Activated CD8-positive, alpha-beta memory T cell treated with anti-CD3 and anti-CD28 coated beads, Interleukin-2, amount 10 ng/mL, durations not matched to agents 7 days and 5 days (primary cell): ENCODE measurements at regions not wholly inside any gene's neighbourhood (a gene's known extent, or its start where the extent isn't known, plus 50 kb on each side); places are given as distances from the start of the nearest gene placed in this dataset.

Experiments used
- ATAC-seq: fragments of 150-1000 bp; cut with Tn5 transposase; one replicate; pipeline ENCODE4 v1.10.0; 2021; ENCODE audit warnings: moderate library complexity
- CTCF ChIA-PET: fragments of 350-600 bp; sonication (Branson Sonifier 250); formaldehyde crosslinking; loops from one replicate; lab custom pipeline; 2021; ENCODE audit warnings: antibody characterized with exemption; lab: Charles Lee
- DNase-seq: peaks from one replicate; pipeline ENCODE4 v3.0.0-alpha.2; 2020
- H3K27ac Mint-ChIP-seq: one replicate; pipeline ENCODE4 v1.8.0; 2021; ENCODE audit warnings: mild to moderate bottlenecking, mixed read lengths
- H3K27me3 Mint-ChIP-seq: one replicate; pipeline ENCODE4 v1.8.0; 2021; ENCODE audit warnings: mixed read lengths
- H3K36me3 Mint-ChIP-seq: one replicate; pipeline ENCODE4 v1.8.0; 2021; ENCODE audit warnings: mild to moderate bottlenecking, mixed read lengths
- H3K4me1 Mint-ChIP-seq: one replicate; pipeline ENCODE4 v1.8.0; 2021; ENCODE audit warnings: mixed read lengths
- H3K4me3 Mint-ChIP-seq: one replicate; pipeline ENCODE4 v1.8.0; 2021; ENCODE audit warnings: mild to moderate bottlenecking, moderate library complexity, mixed read lengths
- H3K9me3 Mint-ChIP-seq: one replicate; pipeline ENCODE4 v1.8.0; 2022; ENCODE audit warnings: low read depth, mixed read lengths

DNA sequence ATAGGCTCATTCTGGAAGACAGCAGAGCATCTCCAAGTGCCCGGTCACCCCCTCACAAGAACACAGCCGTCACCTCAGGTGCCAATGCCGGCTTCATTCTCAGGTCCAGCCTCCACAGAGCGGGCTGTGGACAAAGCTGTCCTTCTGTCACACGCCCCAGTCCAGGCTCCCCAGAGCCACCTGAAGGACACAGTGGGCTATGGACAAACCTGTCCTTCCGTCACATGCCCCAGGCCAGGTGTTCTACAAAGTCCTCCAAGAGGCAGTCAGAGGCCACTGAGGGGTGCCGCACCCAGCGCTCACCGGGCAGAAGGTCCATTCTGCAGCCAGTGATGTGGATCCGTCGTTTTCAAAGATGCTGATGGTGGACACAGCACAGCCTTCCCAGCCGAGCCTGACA is 173.2 kb upstream of the PPP2R2D start:
- H3K4me1 Mint-ChIP-seq = no peaks in the 10 kb centered on the region
- no peak for ATAC-seq
- DNase-seq = peak; percentile 23
- no peak overlapping the region for H3K4me3 Mint-ChIP-seq
- CTCF ChIA-PET = no interaction called here
- no peaks in the 10 kb centered on the region for H3K36me3 Mint-ChIP-seq
- H3K27ac Mint-ChIP-seq = no peak overlapping the region
- H3K9me3 Mint-ChIP-seq = peaks cover 3% of the 10 kb centered on the region
- H3K27me3 Mint-ChIP-seq = no peaks in the 10 kb centered on the region

DNA sequence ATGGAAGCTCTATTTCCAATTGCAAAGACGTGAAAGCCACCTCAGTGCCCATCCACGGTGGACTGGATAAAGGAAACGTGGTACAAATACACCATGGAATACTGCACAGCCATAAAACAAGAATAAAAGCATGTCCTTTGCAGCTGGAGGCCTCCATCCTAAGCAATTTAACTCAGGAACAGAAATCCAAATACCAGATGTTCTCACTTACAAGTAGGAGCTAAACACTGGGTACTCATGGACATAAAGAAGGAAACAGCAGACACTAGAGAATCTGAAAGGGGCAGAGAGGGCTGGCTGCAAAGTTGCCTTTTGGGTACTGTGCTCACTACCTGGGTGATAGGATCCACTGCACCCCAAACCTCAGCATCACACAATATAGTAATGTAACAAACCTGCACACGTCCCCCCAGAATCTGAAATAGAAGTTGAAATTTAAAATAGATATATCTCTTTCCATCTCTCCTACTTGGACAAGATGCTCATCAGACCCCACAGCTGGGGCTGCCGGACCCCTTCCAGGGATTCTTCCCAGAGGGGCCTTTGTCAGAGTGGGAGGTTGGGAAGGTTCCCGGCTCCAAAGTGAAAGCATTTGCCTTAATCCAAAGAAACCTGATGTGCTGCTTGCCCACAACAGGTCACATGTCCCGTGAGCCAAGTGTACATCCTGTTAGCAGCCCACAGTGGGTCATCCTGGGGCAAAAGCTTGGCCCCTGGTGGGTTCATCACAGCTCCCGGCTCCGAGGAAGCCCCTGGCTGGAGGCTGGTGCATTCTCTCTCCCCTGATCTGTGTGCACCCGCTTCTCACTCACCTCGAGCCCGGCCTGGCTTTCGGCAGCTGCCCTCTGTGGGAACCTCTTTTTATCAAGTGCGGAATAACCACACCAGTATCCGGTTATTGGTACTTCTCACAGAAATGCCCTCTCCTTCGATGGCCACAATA is 172.3 kb upstream of the PPP2R2D start:
- CTCF ChIA-PET = no interaction called here
- H3K4me3 Mint-ChIP-seq = no peak overlapping the region
- peaks cover 3% of the 10 kb centered on the region for H3K9me3 Mint-ChIP-seq
- DNase-seq = peak; percentile 22
- no peak for ATAC-seq
- no peaks in the 10 kb centered on the region for H3K4me1 Mint-ChIP-seq
- H3K27me3 Mint-ChIP-seq = no peaks in the 10 kb centered on the region
- no peak overlapping the region for H3K27ac Mint-ChIP-seq
- no peaks in the 10 kb centered on the region for H3K36me3 Mint-ChIP-seq

DNA sequence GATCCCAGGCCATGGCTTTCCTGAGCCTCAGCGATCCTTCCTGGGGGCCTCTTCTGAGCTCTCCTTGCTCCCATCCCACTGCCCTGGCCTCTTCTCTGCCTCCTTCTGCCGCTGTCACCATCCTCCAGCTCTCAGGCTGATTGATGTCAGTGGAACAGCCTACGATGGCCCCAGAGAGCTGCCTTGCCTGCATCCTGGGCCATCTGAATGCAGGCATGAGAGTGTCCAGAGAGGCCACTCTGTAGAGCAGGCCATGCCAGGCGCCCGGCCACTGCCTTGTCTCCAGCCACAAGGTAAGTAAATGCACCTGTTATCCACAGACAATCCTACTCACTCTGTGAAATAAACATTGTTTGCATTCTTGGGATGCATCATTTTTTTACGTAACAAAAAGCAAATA is 171.4 kb upstream of the PPP2R2D start:
- H3K9me3 Mint-ChIP-seq = peaks cover 3% of the 10 kb centered on the region
- CTCF ChIA-PET = no interaction called here
- no peaks in the 10 kb centered on the region for H3K36me3 Mint-ChIP-seq
- DNase-seq = peak; percentile 5
- H3K4me3 Mint-ChIP-seq = no peak overlapping the region
- no peak overlapping the region for H3K27ac Mint-ChIP-seq
- no peaks in the 10 kb centered on the region for H3K27me3 Mint-ChIP-seq
- H3K4me1 Mint-ChIP-seq = no peaks in the 10 kb centered on the region
- no peak for ATAC-seq

DNA sequence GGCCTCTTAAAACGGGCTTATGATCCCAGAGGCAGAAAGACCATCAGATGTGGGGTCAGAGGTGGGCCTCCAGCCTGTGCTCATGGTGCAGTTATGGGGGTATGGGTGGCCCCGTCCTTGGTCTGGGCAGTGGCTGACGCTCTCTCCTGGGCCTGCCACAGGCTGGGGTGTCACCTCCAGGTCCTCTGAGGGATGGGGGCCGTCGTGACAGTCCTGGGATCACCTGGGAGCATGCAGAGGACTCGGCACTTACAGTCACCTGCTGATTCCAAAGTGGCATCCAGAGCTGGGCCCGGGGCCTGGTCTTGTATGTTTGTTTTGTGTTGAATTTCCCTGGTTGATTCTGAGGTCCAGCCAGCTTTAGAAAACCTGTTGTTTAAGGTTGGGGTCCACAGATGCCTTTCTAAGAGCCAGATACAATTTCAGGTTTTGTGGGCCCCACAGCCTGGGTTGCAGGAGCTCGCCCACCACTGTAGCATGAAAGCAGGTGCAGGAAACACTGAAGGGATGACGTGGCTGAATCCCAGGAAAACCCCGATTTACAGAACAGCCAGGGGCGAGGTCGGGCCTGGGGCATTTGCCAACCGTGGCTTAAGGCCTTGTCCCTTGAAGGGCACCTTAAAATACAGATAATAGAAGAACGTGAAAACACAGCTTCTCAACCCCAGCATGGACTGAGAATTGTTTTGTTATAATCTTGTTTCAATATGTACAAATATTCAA is 170.7 kb upstream of the PPP2R2D start:
- CTCF ChIA-PET = no interaction called here
- Mint-ChIP-seq H3K27ac (no peak overlapping the region), H3K36me3 (no peaks in the 10 kb centered on the region), H3K9me3 (peaks cover 3% of the 10 kb centered on the region), H3K4me3 (no peak overlapping the region), H3K4me1 (no peaks in the 10 kb centered on the region), H3K27me3 (no peaks in the 10 kb centered on the region)
- ATAC-seq (no peak), DNase-seq (peak; percentile 35)

DNA sequence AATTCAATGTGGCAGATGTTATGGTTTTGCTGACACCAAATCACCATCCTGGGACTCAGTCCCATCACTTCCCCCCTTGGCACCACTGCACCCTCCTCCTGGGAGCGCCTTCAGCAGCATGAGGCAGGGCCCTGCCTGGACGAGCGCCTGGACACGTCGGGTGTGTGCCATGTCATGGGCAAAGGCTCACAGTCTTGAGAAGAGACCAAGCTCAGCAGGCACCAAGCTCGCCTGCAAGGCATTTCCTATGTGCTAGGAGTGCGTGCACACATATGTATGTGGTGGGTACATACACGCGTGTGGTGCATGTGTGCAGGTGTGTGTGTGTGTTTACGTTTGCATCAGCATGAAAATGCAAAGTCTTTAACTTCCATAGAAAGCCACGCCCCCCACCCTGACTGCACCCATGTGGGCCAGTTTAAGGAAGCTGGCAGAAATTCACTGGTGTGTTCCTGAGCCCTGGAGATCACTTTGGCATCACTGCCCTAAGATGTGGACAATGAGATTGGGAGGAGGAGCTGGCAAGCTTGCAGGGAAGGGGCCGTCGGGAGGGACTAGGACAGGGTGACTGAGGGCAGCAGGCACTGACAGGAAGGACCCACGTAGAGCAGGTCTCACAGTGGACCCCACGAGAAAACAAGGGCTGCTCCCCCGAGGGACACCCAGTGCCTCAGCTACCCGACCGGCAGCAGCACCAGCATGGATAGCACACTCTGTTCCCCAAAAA is 169.9 kb upstream of the PPP2R2D start:
- Mint-ChIP-seq H3K4me3 (no peak overlapping the region), H3K36me3 (no peaks in the 10 kb centered on the region), H3K4me1 (no peaks in the 10 kb centered on the region), H3K27ac (no peak overlapping the region), H3K27me3 (no peaks in the 10 kb centered on the region), H3K9me3 (peaks cover 3% of the 10 kb centered on the region)
- ATAC-seq (no peak), DNase-seq (peak; percentile 34)
- CTCF ChIA-PET = no interaction called here

DNA sequence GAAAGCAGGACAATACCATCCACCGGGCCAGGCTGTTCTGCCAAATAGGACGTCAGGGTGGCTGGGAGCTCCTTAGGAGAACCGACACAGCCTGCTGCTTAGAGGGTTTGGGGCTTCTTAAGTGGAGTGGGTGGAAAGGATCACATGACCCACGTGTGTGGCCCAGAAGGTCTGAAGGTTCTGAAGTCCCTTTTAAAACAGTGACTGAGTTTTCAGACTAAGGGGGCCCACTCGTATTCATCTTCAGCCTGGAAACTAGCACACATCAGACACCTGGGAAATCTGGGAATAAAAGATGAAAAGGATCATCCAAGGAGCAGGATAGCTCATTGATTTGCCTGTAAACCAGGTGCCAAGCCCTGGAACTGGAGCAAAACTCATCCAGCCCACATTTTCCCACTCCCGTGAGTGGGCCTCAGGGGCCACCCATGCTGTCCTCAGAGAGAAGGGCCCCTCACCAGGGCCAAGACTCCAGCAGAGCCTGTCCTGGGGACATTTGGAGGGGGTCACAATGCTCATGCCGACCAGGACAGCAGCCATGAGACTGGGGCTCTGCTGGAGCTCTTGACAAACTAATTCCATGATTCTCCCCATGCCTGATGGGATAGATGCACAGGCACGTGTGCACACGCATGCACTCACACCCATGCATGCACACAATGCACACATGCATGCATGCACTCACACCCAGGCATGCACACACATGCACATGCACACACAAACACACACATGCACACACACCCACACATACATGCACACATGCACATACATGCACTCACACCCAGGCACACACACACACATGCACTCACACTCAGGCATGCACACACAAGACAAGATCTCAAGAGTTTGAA is 168.8 kb upstream of the PPP2R2D start:
- Mint-ChIP-seq H3K4me1 (no peaks in the 10 kb centered on the region), H3K9me3 (peaks cover 3% of the 10 kb centered on the region), H3K27ac (no peak overlapping the region), H3K4me3 (no peak overlapping the region), H3K27me3 (no peaks in the 10 kb centered on the region), H3K36me3 (no peaks in the 10 kb centered on the region)
- CTCF ChIA-PET = no interaction called here
- ATAC-seq = no peak
- DNase-seq = peak; percentile 28

DNA sequence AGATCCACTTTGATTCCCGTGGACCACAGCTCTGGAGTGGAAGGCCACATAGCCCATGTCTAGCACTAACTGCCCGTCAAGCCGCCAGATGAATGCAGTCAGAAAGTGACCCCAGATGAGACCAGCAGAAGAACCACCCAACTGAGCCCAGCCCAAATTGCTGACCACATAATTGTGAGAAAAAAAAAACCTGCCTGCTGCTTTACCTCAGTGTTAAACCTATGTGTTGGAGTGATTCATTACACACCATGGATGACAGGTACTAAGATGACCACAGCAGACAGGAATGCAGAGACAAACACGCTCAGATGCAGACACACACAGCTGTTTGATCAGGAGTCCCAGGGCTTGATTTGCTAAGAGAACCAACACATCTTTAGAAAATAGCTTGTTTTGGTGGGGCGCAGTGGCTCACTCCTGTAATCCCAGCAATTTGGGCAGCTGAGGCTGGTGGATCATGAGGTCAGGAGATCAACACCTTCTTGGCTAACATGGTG is 168.1 kb upstream of the PPP2R2D start:
- no peaks in the 10 kb centered on the region for H3K27me3 Mint-ChIP-seq
- CTCF ChIA-PET = no interaction called here
- no peak overlapping the region for H3K27ac Mint-ChIP-seq
- ATAC-seq = no peak
- H3K36me3 Mint-ChIP-seq = no peaks in the 10 kb centered on the region
- peak; percentile 23 for DNase-seq
- no peak overlapping the region for H3K4me3 Mint-ChIP-seq
- no peaks in the 10 kb centered on the region for H3K4me1 Mint-ChIP-seq
- H3K9me3 Mint-ChIP-seq = peaks cover 3% of the 10 kb centered on the region

DNA sequence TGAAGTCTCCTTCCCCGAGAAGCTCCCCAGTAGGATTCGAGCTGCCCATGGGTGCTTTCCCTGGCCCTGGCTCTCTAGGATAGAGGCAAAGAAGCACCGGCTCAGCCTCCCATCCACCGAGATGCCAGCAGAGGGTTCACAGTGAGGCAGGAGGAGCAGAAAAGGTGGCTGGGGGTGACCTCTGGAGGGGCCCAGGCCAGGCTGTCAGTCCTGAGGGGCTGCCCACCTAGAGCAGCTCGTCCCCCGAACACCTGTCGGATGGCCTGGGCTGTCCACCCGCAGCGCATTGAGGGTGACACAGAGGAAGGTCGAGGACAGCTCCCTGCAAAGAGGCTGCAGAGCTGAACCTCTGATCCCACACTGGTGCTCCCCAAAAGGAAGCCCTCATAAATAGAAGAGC is 167.2 kb upstream of the PPP2R2D start:
- Mint-ChIP-seq H3K27me3 (no peaks in the 10 kb centered on the region), H3K36me3 (no peaks in the 10 kb centered on the region), H3K27ac (no peak overlapping the region), H3K9me3 (peaks cover 3% of the 10 kb centered on the region), H3K4me3 (no peak overlapping the region), H3K4me1 (no peaks in the 10 kb centered on the region)
- DNase-seq (peak; percentile 27), ATAC-seq (no peak)
- CTCF ChIA-PET = no interaction called here

DNA sequence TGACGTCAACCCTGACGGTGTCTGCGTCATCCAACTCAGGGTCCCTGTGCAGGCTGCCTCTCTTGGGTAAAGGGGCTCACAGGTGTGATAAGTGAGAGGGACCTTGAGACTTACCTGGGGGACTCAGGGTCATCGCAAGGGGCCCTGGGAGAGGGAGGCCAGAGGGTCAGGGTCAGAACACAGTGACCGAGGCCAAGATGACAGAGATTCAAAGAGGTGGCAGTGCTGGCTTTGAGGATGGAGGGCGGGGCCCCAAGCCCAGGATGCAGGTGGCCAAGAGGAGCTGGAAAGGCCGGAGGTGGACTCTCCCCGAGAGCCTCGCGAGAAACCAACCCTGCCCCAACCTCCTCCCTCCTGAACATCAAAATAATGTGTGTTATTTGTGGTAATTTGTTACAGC is 165.2 kb upstream of the PPP2R2D start:
- H3K4me3 Mint-ChIP-seq = no peak overlapping the region
- CTCF ChIA-PET = no interaction called here
- no peak overlapping the region for H3K27ac Mint-ChIP-seq
- H3K4me1 Mint-ChIP-seq = no peaks in the 10 kb centered on the region
- DNase-seq (peak; percentile 38), ATAC-seq (no peak)
- H3K36me3 Mint-ChIP-seq = no peaks in the 10 kb centered on the region
- no peaks in the 10 kb centered on the region for H3K27me3 Mint-ChIP-seq
- H3K9me3 Mint-ChIP-seq = peaks cover 3% of the 10 kb centered on the region

DNA sequence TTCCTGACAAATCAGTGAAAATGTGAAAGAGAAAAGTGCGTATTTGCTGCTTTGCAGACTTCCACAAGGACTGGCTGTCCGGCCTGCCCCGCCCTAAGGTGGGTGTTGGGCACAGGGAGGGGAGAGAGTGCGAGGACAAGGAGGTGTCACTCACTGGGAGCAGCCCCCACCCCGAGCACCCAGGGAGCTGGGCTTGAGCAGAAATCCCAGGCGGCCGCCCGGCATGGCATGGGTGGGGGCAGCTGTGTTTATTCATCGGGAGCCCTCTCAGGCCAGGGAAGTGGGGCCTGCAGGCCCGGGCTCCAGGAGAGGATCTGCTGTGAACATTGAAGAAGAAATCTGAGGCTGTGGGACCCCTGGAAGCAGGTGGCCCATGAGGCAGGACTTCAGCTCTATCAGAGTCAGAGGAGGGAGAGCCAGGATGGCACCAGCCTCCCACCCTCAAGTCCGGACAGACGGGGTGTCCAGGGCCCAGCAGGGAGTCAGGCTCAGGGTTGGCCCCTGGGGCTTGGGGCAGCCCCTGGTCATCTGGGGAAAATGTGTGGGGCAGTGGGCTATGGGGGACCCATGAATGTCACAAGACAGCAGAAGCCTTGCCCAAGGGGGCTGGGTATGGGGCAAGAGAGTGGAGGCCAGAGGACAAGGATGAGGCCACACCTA is 164.4 kb upstream of the PPP2R2D start:
- DNase-seq = peak; percentile 22
- peaks cover 3% of the 10 kb centered on the region for H3K9me3 Mint-ChIP-seq
- H3K27me3 Mint-ChIP-seq = no peaks in the 10 kb centered on the region
- CTCF ChIA-PET = no interaction called here
- H3K4me1 Mint-ChIP-seq = no peaks in the 10 kb centered on the region
- H3K27ac Mint-ChIP-seq = no peak overlapping the region
- H3K36me3 Mint-ChIP-seq = no peaks in the 10 kb centered on the region
- no peak for ATAC-seq
- H3K4me3 Mint-ChIP-seq = no peak overlapping the region

DNA sequence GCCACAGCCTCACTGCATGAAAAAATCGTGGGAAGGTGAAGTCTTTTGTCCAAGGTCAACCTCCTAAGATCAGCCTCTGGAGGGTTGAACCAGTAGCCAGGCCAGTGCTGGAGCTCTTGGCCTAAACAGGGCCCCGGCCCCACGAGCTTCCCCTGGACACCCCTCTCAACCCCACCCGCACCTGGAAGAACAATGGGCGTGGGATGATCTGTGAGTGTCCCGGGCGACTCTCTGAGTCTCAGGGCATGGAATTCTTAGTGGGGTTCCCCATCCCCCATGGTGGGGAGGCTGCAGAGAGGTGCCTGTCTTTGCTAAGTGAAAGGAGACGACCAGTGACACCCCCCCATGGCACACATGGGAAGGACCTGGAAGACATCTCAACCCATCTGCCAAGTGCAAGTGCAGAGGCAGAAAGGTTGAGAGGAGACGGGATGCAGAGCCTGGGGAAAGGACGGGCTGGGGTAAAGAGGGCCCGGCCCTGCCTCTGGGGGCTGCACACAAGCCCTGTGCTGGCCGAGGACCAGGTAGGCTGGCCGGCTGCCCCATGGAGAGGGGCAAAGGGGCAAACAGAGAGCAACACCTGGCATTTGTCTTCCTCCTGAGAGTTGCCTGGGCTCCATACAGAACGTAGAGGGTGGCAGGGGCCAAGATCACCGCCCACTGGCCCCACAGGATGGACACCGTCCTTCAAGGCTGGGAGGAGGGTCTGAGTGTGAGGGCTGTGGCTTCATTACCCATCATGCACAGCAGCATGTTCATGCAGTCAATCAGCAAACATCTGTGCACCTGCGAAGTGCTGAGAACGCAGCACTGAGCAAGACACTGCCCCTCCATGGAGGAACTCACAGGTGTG is 163.0 kb upstream of the PPP2R2D start:
- Mint-ChIP-seq H3K27ac (no peak overlapping the region), H3K36me3 (no peaks in the 10 kb centered on the region), H3K27me3 (no peaks in the 10 kb centered on the region), H3K4me3 (no peak overlapping the region), H3K4me1 (no peaks in the 10 kb centered on the region), H3K9me3 (no peaks in the 10 kb centered on the region)
- CTCF ChIA-PET = no interaction called here
- peak; percentile 15 for DNase-seq
- no peak for ATAC-seq

DNA sequence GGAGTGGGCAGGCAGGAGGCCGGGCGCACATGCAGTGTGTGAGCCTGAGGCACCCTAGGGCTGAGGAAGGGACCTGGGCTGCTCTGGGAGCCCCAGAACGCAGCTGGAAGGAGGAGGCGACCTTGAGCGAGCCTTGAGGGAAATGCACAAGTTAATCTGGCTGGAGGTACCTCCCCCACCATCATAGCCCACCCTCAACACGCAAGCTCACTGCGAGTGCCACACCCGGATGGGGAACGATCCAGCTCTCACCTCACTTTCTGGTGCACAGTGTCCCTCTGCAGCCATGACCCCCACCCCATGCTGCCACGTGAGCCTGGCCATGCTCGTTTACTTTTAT is 162.4 kb upstream of the PPP2R2D start:
- H3K27ac Mint-ChIP-seq = no peak overlapping the region
- no peaks in the 10 kb centered on the region for H3K4me1 Mint-ChIP-seq
- H3K4me3 Mint-ChIP-seq = no peak overlapping the region
- ATAC-seq = no peak
- DNase-seq = peak; percentile 22
- H3K36me3 Mint-ChIP-seq = no peaks in the 10 kb centered on the region
- H3K27me3 Mint-ChIP-seq = no peaks in the 10 kb centered on the region
- CTCF ChIA-PET = no interaction called here
- no peaks in the 10 kb centered on the region for H3K9me3 Mint-ChIP-seq
